ENCODE measurements at regions not wholly inside any gene's neighbourhood (a gene's known extent, or its start where the extent isn't known, plus 50 kb on each side); places are given as distances from the start of the nearest gene placed in this dataset.

- H3K4me1 Mint-ChIP-seq, result no peaks in the 10 kb centered on the region
- 39% methylated on average over 3 of the region's 3 CpGs for WGBS (ENCODE audit: insufficient coverage)
- no peak overlapping the region for H3K27ac ChIP-seq (ENCODE audit: low read length)
- no peaks in the 10 kb centered on the region for H3K9me3 ChIP-seq
- H3K36me3 Mint-ChIP-seq, result no peaks in the 10 kb centered on the region
- ChIA-PET POLR2A (no interaction called here), CTCF (no interaction called here)
- no peak overlapping the region for H3K4me3 ChIP-seq (ENCODE audit: control insufficient read depth in 1 of 2, extremely low read depth in 1 of 2, low read length in 1 of 2)
- H3K27me3 Mint-ChIP-seq, result peaks cover 9 to 12% of the 10 kb centered on the region in 2 donors
- no peak overlapping the region for H3K4me3 Mint-ChIP-seq
- no peak overlapping the region for H3K27ac Mint-ChIP-seq
- H3K27me3 ChIP-seq (replicated peaks in 1 of 2; ENCODE audit: control insufficient read depth in 2 of 2, extremely low read depth in 1 of 2, insufficient read depth in 2 of 2, low read length in 1 of 2), result peaks cover 0 to 5% of the 10 kb centered on the region in 2 experiments
- no peaks in the 10 kb centered on the region for H3K36me3 ChIP-seq (ENCODE audit: control insufficient read depth in 2 of 2, extremely low read depth in 1 of 2, insufficient read depth in 1 of 2, low read length in 1 of 2)
- H3K4me1 ChIP-seq (ENCODE audit: control insufficient read depth in 1 of 2, extremely low read depth in 1 of 2, insufficient read depth in 2 of 2, low read length in 2 of 2), result no peaks in the 10 kb centered on the region
- H3K9me3 Mint-ChIP-seq, result peaks cover 0 to 3% (median 0%) of the 10 kb centered on the region in 3 donors
- DNase-seq (no peak), ATAC-seq (replicated peaks in 1 of 4) (no peak)
These were observed 59.2 kb upstream of the NR4A3 start for GRCh38 chr9:99762470-99762869.
